ENCODE measurements at regions not wholly inside any gene's neighbourhood (a gene's known extent, or its start where the extent isn't known, plus 50 kb on each side); places are given as distances from the start of the nearest gene placed in this dataset.

GRCh38 chr6:122066200-122066599, 333.3 kb upstream of the HSF2 start:
- no peaks in the 10 kb centered on the region for H3K9me3 ChIP-seq
- H3K36me3 ChIP-seq, result no peaks in the 10 kb centered on the region
- DNase-seq, result no peak
- no peaks in the 10 kb centered on the region for H3K27me3 ChIP-seq
- H3K4me3 ChIP-seq, result no peak overlapping the region

- no peaks in the 10 kb centered on the region for H3K36me3 ChIP-seq
- no peak overlapping the region for H3K4me3 ChIP-seq
- no peak for DNase-seq
- H3K9me3 ChIP-seq, result no peaks in the 10 kb centered on the region
- no peaks in the 10 kb centered on the region for H3K27me3 ChIP-seq
Measured at GRCh38 chr6:122068291-122068769, 331.1 kb upstream of the HSF2 start.

DNA sequence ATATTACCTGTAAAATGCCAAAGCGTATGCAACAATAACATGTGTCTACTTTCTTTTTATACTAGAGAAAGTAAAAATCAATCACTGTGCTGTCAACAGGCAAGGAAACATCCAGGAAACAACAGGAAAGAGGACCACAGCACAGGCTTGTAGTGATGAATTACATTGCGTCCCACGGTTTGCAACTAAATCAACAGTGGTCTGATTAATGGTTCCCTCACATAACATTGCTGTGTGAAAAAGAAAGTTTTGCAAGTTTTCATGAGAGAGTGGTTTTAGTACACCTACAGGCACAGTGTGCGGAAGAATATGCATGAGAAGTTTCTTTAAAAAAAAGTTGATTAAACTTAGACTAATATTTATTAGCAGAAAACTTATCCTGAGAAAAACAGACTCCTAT, 329.5 kb upstream of the HSF2 start:
- no peaks in the 10 kb centered on the region for H3K27me3 ChIP-seq
- H3K36me3 ChIP-seq, result no peaks in the 10 kb centered on the region
- no peak for DNase-seq
- H3K9me3 ChIP-seq, result no peaks in the 10 kb centered on the region
- H3K4me3 ChIP-seq, result no peak overlapping the region

GRCh38 chr6:122072014-122072647, 327.3 kb upstream of the HSF2 start:
- Histone ChIP-seq H3K4me3 (no peak overlapping the region), H3K27me3 (no peaks in the 10 kb centered on the region), H3K36me3 (no peaks in the 10 kb centered on the region), H3K9me3 (no peaks in the 10 kb centered on the region)
- DNase-seq, result no peak

DNA sequence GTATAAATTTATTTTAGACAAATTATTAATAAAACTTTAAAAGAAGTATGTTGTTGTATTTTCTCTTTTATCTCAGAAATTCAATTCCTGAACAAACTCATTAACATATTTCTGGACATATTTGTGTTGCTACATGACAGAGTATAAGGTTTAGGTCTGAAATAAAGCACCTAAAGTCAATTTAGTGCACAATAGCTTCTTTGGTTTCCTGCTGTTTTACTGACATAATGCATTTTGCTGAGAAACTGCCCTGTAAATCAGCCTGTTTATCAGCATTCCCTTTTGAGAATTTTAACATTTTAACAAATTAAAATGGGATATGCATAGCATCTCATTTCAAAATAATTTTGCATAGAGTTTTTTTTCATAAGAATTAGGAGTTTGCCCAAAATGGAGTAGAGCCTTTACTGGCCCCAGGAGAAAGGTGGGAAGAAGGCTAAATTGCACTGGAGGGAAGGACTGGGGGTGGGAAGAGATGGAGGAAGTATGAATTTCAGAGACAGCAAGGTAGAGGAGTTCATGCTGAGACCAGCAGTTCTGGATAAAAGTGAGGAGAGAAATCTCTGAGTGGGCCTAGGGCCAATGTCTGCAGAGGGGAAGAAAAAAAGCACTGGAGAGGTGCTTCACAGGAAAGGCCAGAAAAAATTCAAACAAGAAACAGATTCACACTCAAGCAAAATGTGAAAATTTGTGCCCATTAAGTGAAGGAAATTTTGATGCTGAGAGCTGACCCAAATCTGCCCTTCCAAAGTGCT, 324.2 kb upstream of the HSF2 start:
- Histone ChIP-seq H3K9me3 (no peaks in the 10 kb centered on the region), H3K4me3 (no peak overlapping the region), H3K27me3 (no peaks in the 10 kb centered on the region), H3K36me3 (no peaks in the 10 kb centered on the region)
- no peak for DNase-seq

DNA sequence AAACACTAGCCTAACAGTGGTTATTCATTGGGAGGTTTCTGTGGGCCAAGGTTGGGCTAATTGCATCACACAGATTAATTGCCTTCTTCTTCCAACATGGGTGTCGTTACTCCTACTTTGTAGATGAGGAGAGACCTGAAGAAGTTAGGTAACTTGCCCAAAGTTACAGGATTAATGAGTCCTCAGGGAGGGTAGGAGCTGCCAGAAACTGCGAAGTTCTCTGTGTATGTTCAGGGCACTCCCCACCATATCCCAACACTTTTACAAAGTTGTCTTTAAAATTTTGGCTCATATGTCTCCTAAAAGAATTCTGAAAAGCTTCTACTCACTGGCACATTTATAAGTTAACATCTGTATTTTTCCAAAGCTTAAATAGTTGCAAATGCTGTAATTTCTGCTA, 323.5 kb upstream of the HSF2 start:
- H3K27me3 ChIP-seq, result no peaks in the 10 kb centered on the region
- H3K36me3 ChIP-seq, result no peaks in the 10 kb centered on the region
- no peak overlapping the region for H3K4me3 ChIP-seq
- H3K9me3 ChIP-seq, result no peaks in the 10 kb centered on the region
- DNase-seq, result no peak

GRCh38 chr6:122077603-122078002, 321.8 kb upstream of the HSF2 start:
- DNase-seq, result no peak
- Histone ChIP-seq H3K4me3 (no peak overlapping the region), H3K27me3 (no peaks in the 10 kb centered on the region), H3K9me3 (no peaks in the 10 kb centered on the region), H3K36me3 (no peaks in the 10 kb centered on the region)

GRCh38 chr6:122078481-122078880, 321.0 kb upstream of the HSF2 start:
- H3K9me3 ChIP-seq, result no peaks in the 10 kb centered on the region
- DNase-seq, result no peak
- H3K4me3 ChIP-seq, result no peak overlapping the region
- no peaks in the 10 kb centered on the region for H3K36me3 ChIP-seq
- no peaks in the 10 kb centered on the region for H3K27me3 ChIP-seq

DNA sequence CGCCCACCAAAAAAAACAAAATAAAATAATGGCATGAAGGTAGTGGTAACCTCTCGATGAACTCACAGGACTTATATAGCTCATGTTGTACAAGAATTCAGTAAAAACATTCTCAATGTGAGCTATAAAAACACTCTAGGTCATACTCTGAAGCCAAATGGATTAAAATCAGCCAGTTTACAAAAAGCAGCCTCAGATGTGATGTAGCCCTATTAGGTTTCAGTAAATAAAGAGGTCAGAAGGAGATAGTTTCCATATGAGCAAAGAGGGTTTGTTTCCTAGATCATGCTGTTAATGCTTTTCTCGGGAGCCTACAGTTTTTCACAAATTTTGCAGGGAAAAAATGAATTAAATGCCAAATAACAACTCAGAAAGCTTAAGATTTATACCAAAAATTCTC, 319.5 kb upstream of the HSF2 start:
- no peak for DNase-seq
- no peak overlapping the region for H3K4me3 ChIP-seq
- no peaks in the 10 kb centered on the region for H3K36me3 ChIP-seq
- no peaks in the 10 kb centered on the region for H3K27me3 ChIP-seq
- no peaks in the 10 kb centered on the region for H3K9me3 ChIP-seq

DNA sequence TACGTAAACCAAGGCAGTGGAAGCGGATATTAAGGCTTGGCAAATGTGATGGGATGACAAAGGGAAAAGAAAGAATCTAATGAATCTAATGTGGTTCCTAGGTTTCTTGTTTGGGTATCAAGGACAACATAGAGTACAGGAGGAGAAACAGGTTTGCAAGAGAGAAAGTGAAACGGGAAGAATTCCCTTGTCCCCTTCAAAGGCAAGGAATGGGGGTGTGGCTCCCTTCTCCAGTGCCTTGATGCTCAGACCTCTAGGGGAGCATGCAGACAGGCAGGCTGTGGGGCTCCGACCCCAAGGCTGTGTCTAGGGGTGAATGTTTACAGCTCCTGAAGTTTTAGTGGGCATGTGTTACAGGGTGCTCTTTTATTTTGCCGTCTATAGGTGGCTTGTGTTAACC, 317.5 kb upstream of the HSF2 start:
- no peaks in the 10 kb centered on the region for H3K36me3 ChIP-seq
- H3K4me3 ChIP-seq, result no peak overlapping the region
- H3K27me3 ChIP-seq, result no peaks in the 10 kb centered on the region
- H3K9me3 ChIP-seq, result no peaks in the 10 kb centered on the region
- no peak for DNase-seq

GRCh38 chr6:122082370-122082769, 317.1 kb upstream of the HSF2 start:
- DNase-seq, result no peak

DNA sequence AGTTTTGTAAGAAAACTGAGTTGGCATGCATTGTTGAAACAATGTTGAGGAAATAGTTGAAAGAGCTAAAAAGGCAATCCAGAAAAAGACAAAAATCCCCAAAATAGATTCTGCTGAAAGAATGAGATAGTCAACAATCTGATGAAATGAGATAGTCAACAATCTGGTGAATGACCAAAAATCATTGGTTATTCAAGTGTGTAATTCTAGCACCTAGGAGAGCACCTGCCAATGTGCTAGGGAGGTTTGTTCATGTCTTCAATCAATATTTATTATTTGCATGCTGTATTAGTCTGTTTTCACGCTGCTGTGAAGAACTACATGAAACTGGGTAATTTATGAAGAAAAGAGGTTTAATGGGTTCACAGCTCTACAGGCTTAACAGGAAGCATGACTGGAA, 307.1 kb upstream of the HSF2 start:
- Histone ChIP-seq H3K9me3 (no peaks in the 10 kb centered on the region), H3K27me3 (no peaks in the 10 kb centered on the region), H3K36me3 (no peaks in the 10 kb centered on the region), H3K4me3 (no peak overlapping the region)
- no peak for DNase-seq

More at GRCh38 chr6:122082370-122082769, 317.1 kb upstream of the HSF2 start:
- Histone ChIP-seq H3K9me3 (no peaks in the 10 kb centered on the region), H3K36me3 (no peaks in the 10 kb centered on the region), H3K27me3 (no peaks in the 10 kb centered on the region), H3K4me3 (no peak overlapping the region)

- Histone ChIP-seq H3K36me3 (no peaks in the 10 kb centered on the region), H3K9me3 (no peaks in the 10 kb centered on the region), H3K4me3 (no peak overlapping the region), H3K27me3 (no peaks in the 10 kb centered on the region)
- DNase-seq, result no peak
Measured at GRCh38 chr6:122098201-122098678, 301.2 kb upstream of the HSF2 start.

- no peaks in the 10 kb centered on the region for H3K27me3 ChIP-seq
- no peaks in the 10 kb centered on the region for H3K36me3 ChIP-seq
- no peak for DNase-seq
- H3K4me3 ChIP-seq, result no peak overlapping the region
- no peaks in the 10 kb centered on the region for H3K9me3 ChIP-seq
Measured at GRCh38 chr6:122102026-122102425, 297.4 kb upstream of the HSF2 start.

DNA sequence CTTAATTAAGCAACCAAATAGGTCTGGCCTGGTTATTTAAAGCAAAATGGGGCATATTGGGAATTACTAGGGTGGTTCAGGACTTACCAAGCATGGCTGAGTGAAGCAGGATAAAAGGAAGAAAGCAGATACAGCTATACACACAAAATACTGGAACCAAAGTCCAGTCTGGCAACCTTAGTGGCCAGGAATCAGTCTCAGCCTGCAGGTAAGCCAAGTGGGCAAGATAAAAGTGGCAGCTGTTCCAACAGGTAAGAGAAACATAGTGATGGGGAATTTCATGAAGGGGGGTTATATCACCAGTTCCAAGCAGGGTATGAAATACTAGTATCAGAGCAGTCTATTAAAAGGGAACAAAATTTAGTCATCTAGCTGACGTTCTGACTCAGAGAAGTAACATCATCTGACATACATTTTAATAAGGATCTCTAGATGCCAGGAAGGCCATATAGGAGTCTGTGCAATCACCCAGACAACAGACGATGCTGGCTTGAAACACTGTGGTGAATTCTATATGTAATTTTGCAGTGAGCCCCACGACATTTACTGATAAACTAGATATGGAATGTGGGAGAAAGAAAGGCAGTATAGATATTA, 292.1 kb upstream of the HSF2 start:
- H3K4me3 ChIP-seq, result no peak overlapping the region
- no peaks in the 10 kb centered on the region for H3K27me3 ChIP-seq
- DNase-seq, result no peak
- no peaks in the 10 kb centered on the region for H3K9me3 ChIP-seq
- H3K36me3 ChIP-seq, result no peaks in the 10 kb centered on the region

DNA sequence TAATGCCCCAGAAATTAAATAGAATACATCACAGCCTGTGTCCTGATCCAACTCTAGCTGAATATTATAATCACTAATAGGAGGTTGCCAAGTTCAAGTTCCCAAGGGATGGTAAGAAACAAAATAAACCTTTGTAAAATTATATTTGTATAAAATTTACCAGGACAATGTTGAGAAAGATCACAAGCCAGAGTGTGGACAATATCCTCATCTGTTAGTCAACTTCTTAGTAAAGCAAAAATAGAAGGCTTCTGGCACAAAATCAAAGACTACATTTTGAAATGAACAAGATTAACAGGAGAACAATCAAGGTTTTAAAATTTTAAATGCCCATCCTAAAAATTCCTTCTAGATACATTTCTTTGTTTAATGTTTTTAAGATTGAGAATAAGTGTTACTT, 290.4 kb upstream of the HSF2 start:
- Histone ChIP-seq H3K36me3 (no peaks in the 10 kb centered on the region), H3K27me3 (no peaks in the 10 kb centered on the region), H3K4me3 (no peak overlapping the region), H3K9me3 (no peaks in the 10 kb centered on the region)
- DNase-seq, result no peak

DNA sequence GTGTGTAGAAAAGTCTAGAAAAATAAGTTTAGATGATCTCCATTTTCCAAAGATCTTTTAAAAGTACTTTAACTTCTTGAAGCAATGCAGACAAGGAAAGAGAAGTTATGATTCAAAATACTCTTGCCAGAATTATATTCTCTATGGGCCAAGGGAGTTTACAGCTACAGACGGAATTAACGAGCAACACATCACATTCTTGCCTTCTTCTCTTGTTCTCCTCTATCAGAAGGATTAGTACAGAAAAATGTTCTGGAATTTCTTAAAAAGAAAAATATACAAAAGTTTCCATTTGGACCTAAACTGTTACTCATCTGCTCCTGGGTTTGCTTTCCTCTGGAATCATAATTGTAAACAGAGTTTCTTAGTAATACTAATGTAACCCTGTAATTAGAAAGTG, 284.7 kb upstream of the HSF2 start:
- DNase-seq, result no peak
- no peaks in the 10 kb centered on the region for H3K27me3 ChIP-seq
- H3K9me3 ChIP-seq, result no peaks in the 10 kb centered on the region
- H3K36me3 ChIP-seq, result no peaks in the 10 kb centered on the region
- no peak overlapping the region for H3K4me3 ChIP-seq

Data from MG63 (cell line).